Sigmoid colon (tissue), 6 donors: ENCODE measurements at regions not wholly inside any gene's neighbourhood (a gene's known extent, or its start where the extent isn't known, plus 50 kb on each side); places are given as distances from the start of the nearest gene placed in this dataset.

Experiments
- DNase-seq: peaks from one replicate; pipeline ENCODE4 v3.0.0-alpha.2; 2019
- H3K27ac ChIP-seq, 4 donors: fragments of 200-600 bp; sonication (generic); one replicate each; pipeline ENCODE4 v1.5.1; 2016 to 2019; ENCODE audit warnings: mild to moderate bottlenecking in 1 of 4
- H3K27me3 ChIP-seq, 3 donors: fragments of 200-600 bp; sonication (generic); one replicate each; pipeline ENCODE4 v1.5.1; 2019; ENCODE audit warnings: mild to moderate bottlenecking in 1 of 3
- H3K36me3 ChIP-seq, 4 donors: fragments of 200-600 bp; sonication (generic); one replicate each; pipeline ENCODE4 v1.5.1; 2016 to 2019
- H3K4me1 ChIP-seq, 4 donors: fragments of 200-600 bp; sonication (generic); one replicate each; pipeline ENCODE4 v1.5.1; 2017 to 2019
- H3K4me3 ChIP-seq, 4 donors: fragments of 200-600 bp; sonication (generic); one replicate each; pipeline ENCODE4 v1.5.1; 2017 to 2019; ENCODE audit warnings: mild to moderate bottlenecking in 2 of 4, moderate library complexity in 1 of 4
- H3K9me3 ChIP-seq, 4 donors: fragments of 200-600 bp in 3 of 4; sonication (generic) in 3 of 4; one replicate each; pipeline versions ENCODE4 v1.5.1 to v1.6.1; 2013 to 2019
- CTCF ChIP-seq, 4 experiments: fragments of 450-650 bp in 3 of 4; fragments of 200-600 bp in 1 of 4; IDR thresholded peaks; one replicate each; pipeline ENCODE4 v1.5.1; 2016 to 2019; ENCODE audit warnings: antibody characterized with exemption in 4 of 4, mild to moderate bottlenecking in 3 of 4, moderate library complexity in 2 of 4
- EP300 ChIP-seq, 4 donors: sonication (generic); formaldehyde crosslinking; IDR thresholded peaks; one replicate each; pipeline ENCODE4 v1.6.1; 2017; ENCODE audit warnings: antibody characterized with exemption in 4 of 4
- POLR2A ChIP-seq, 2 donors: fragments of 450-650 bp; IDR thresholded peaks; one replicate each; pipeline ENCODE4 v1.6.1; 2016; ENCODE audit warnings: antibody characterized with exemption in 2 of 2, mild to moderate bottlenecking in 2 of 2, moderate library complexity in 2 of 2
- POLR2AphosphoS5 ChIP-seq, 4 donors: sonication (generic); formaldehyde crosslinking; IDR thresholded peaks; one replicate each; pipeline ENCODE4 v1.6.1; 2017; ENCODE audit warnings: antibody characterized with exemption in 4 of 4
- WGBS, 2 donors: extraction: QIAGEN DNeasy Blood & Tissue Kit; methylation state at CpG; one replicate each; pipeline ENCODE4 v1.1.7; 2013; 5-methylcytosine and 5-hydroxymethylcytosine counted together
- intact Hi-C: fragments of 100-400 bp; cut with DNase I; formaldehyde crosslinking; loops from one replicate; pipeline ENCODE4 v1.15.1; 2023
- donor health status: healthy with polysubstance abuse.
- donor health status: healthy.

DNA sequence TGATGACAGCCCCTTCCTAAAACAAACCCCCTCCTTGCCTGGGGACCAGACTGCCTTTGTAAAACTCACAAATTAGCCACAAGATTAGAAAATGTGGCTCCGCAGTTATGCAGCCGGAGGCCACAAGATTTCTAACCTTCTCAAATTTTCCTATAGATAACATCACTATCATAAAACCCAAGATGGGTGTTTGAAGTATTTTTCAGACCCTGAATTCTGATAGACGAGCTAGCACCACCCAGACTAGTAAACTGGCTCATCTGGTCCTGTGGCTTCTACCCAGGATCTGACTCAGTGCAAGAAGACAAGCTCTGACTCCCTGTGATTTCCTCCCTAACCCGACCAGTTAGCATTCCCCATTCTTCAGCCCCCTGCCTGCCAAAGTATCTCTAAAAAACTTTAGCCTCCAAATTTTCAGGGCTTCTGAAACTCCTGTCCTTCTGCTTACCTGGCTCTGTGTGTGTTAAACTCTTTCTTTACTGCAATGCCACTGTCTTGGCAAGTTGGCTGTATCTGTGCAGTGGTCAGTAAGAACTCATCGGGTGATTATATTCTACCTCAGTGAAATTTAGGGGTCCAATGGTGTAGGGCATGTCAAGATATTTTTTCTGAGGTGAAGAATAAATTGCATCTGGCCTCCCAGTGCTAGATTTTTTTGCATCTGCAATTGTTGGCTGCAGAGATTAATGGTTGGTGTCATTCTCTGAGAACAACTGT is 102.1 kb downstream of the S1PR1 start:
- no peaks in the 10 kb centered on the region for H3K4me1 ChIP-seq
- no peak for DNase-seq
- H3K4me3 ChIP-seq: no peak overlapping the region
- intact Hi-C loops: no loop called here
- WGBS, 2 donors: 63 to 66% methylated on average over 5 of the region's 5 CpGs
- no peaks in the 10 kb centered on the region for H3K27me3 ChIP-seq
- no peaks in the 10 kb centered on the region for H3K36me3 ChIP-seq
- H3K9me3 ChIP-seq: no peaks in the 10 kb centered on the region
- TF ChIP-seq POLR2A (IDR thresholded peaks at IDR 0.05) (no peak), EP300 (IDR thresholded peaks at IDR 0.05) (no peak), POLR2AphosphoS5 (IDR thresholded peaks at IDR 0.05) (no peak), CTCF (IDR thresholded peaks at IDR 0.05) (no peak)
- H3K27ac ChIP-seq: no peak overlapping the region

GRCh38 chr1:101344745-101345144 is 107.9 kb downstream of the S1PR1 start:
- Histone ChIP-seq H3K36me3 (no peaks in the 10 kb centered on the region), H3K27me3 (no peaks in the 10 kb centered on the region), H3K4me3 (no peak overlapping the region), H3K9me3 (no peaks in the 10 kb centered on the region), H3K4me1 (no peaks in the 10 kb centered on the region), H3K27ac (no peak overlapping the region)
- DNase-seq: no peak
- TF ChIP-seq POLR2AphosphoS5 (IDR thresholded peaks at IDR 0.05) (no peak), POLR2A (IDR thresholded peaks at IDR 0.05) (no peak), CTCF (IDR thresholded peaks at IDR 0.05) (no peak), EP300 (IDR thresholded peaks at IDR 0.05) (no peak)
- WGBS, 2 donors: 74 to 79% methylated on average over 4 of the region's 4 CpGs
- intact Hi-C loops: no loop called here

DNA sequence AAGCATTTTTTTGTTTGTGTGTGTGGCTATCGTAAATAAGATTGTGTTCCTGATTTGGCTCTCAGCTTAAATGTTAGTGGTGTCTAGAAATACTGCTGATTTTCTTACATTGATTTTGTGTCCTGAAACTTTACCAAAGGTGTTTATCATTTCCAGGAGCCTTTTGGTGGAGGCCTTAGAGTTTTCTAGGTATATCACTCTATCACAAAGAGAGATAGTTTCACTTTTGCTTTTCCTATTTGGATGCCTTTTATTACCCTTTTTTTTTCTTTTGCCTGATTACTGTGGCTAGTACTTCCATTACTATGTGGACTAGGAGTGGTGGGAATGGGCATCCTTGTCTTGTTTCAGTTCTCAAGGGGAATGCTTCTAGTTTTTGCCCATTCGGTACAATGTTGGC is 109.6 kb downstream of the S1PR1 start:
- no peaks in the 10 kb centered on the region for H3K4me1 ChIP-seq
- WGBS, 2 donors: 93 to 96% methylated on average over 2 of the region's 2 CpGs
- no peak for TF ChIP-seq EP300 (IDR thresholded peaks at IDR 0.05)
- no peak for TF ChIP-seq CTCF (IDR thresholded peaks at IDR 0.05)
- no peak for TF ChIP-seq POLR2A (IDR thresholded peaks at IDR 0.05)
- no peak for TF ChIP-seq POLR2AphosphoS5 (IDR thresholded peaks at IDR 0.05)
- H3K36me3 ChIP-seq: no peaks in the 10 kb centered on the region
- DNase-seq: no peak
- H3K27ac ChIP-seq: no peak overlapping the region
- no peak overlapping the region for H3K4me3 ChIP-seq
- no peaks in the 10 kb centered on the region for H3K27me3 ChIP-seq
- intact Hi-C loops: no loop called here
- no peaks in the 10 kb centered on the region for H3K9me3 ChIP-seq

- Histone ChIP-seq H3K4me3 (no peak overlapping the region), H3K36me3 (no peaks in the 10 kb centered on the region), H3K27ac (no peak overlapping the region), H3K27me3 (no peaks in the 10 kb centered on the region), H3K9me3 (no peaks in the 10 kb centered on the region), H3K4me1 (no peaks in the 10 kb centered on the region)
- DNase-seq: no peak
- TF ChIP-seq POLR2AphosphoS5 (IDR thresholded peaks at IDR 0.05) (no peak), EP300 (IDR thresholded peaks at IDR 0.05) (no peak), POLR2A (IDR thresholded peaks at IDR 0.05) (no peak), CTCF (IDR thresholded peaks at IDR 0.05) (no peak)
- WGBS, 2 donors: 89 to 94% methylated on average over 3 of the region's 3 CpGs
- intact Hi-C loops: loop anchor here (2.0 kb wide), 1 partner anchor 47 kb away; no protein-coding TSS in a partner anchor
These were observed 119.2 kb downstream of the S1PR1 start for GRCh38 chr1:101356013-101356412.
